Mesenchymal stem cell (in vitro differentiated cells and primary cell): ENCODE measurements at regions not wholly inside any gene's neighbourhood (a gene's known extent, or its start where the extent isn't known, plus 50 kb on each side); places are given as distances from the start of the nearest gene placed in this dataset.

Experiments used
- DNase-seq: peaks from one replicate; pipeline ENCODE4 v3.0.0-alpha.2; 2013
- H2AFZ ChIP-seq: one replicate; pipeline ENCODE4 v1.6.1; 2013; ENCODE audit warnings: low read depth, mild to moderate bottlenecking, control low read depth, inconsistent platforms, low read length, moderate library complexity
- H2AK5ac ChIP-seq: 2 replicates; pipeline ENCODE4 v1.6.1; 2013; ENCODE audit warnings: low read length, moderate library complexity, mild to moderate bottlenecking, inconsistent platforms; ENCODE audit not compliant: severe bottlenecking
- H2BK120ac ChIP-seq: one replicate; pipeline ENCODE4 v1.6.1; 2013; ENCODE audit warnings: low read depth, mild to moderate bottlenecking, inconsistent platforms, low read length, moderate library complexity
- H2BK12ac ChIP-seq, 2 experiments: one replicate each; pipeline ENCODE4 v1.6.1; 2013; ENCODE audit warnings: inconsistent platforms in 2 of 2, low read length in 2 of 2, mild to moderate bottlenecking in 2 of 2, moderate library complexity in 2 of 2, control low read depth in 1 of 2
- H2BK15ac ChIP-seq: one replicate; pipeline ENCODE4 v1.6.1; 2013; ENCODE audit warnings: mild to moderate bottlenecking, low read depth, inconsistent platforms; ENCODE audit not compliant: poor library complexity, severe bottlenecking
- H2BK5ac ChIP-seq: 2 replicates; pipeline ENCODE4 v1.6.1; 2013; ENCODE audit warnings: low read depth, mild to moderate bottlenecking, low read length, control low read depth, inconsistent platforms; ENCODE audit not compliant: poor library complexity, severe bottlenecking
- H3K14ac ChIP-seq, 2 experiments: one replicate each; pipeline ENCODE4 v1.6.1; 2013; ENCODE audit warnings: inconsistent platforms in 2 of 2, low read length in 2 of 2, control low read depth in 1 of 2, mild to moderate bottlenecking in 1 of 2, moderate library complexity in 1 of 2
- H3K18ac ChIP-seq, 2 experiments: one replicate each; pipeline ENCODE4 v1.6.1; 2013; ENCODE audit warnings: inconsistent platforms in 2 of 2, low read length in 2 of 2, control low read depth in 1 of 2, low read depth in 1 of 2, mild to moderate bottlenecking in 1 of 2
- H3K23ac ChIP-seq, 2 experiments: one replicate each; pipeline ENCODE4 v1.6.1; 2013; ENCODE audit warnings: inconsistent platforms in 2 of 2, low read length in 2 of 2, mild to moderate bottlenecking in 2 of 2, moderate library complexity in 2 of 2, control low read depth in 1 of 2
- H3K27ac ChIP-seq: 2 replicates; pipeline ENCODE4 v1.5.1; 2013; ENCODE audit warnings: mild to moderate bottlenecking, moderate library complexity, low read length, control low read depth, inconsistent platforms; ENCODE audit not compliant: poor library complexity, severe bottlenecking
- H3K27me3 ChIP-seq, 2 experiments: 2 replicates each; pipeline versions ENCODE4 v1.6.1 to v1.7.0; 2013; ENCODE audit warnings: low read length in 2 of 2, mild to moderate bottlenecking in 2 of 2, moderate library complexity in 2 of 2, control low read depth in 1 of 2, inconsistent platforms in 1 of 2; ENCODE audit not compliant: control insufficient read depth in 1 of 2, insufficient read depth in 1 of 2
- H3K36me3 ChIP-seq, 2 experiments: 2 replicates each; pipeline versions ENCODE4 v1.6.1 to v1.7.0; 2013; ENCODE audit warnings: low read length in 2 of 2, control low read depth in 1 of 2, inconsistent platforms in 1 of 2, low read depth in 1 of 2, mild to moderate bottlenecking in 1 of 2; ENCODE audit not compliant: insufficient read depth in 2 of 2, control insufficient read depth in 1 of 2
- H3K4ac ChIP-seq, 2 experiments: one replicate each; pipeline ENCODE4 v1.6.1; 2013; ENCODE audit warnings: inconsistent platforms in 2 of 2, low read length in 2 of 2, mild to moderate bottlenecking in 2 of 2, moderate library complexity in 2 of 2, control low read depth in 1 of 2, low read depth in 1 of 2
- H3K4me1 ChIP-seq: 2 replicates; pipeline ENCODE4 v1.6.1; 2013; ENCODE audit warnings: low read depth, low read length, control low read depth; ENCODE audit not compliant: control insufficient read depth, insufficient read depth
- H3K4me2 ChIP-seq: 2 replicates; pipeline ENCODE4 v1.6.1; 2013; ENCODE audit warnings: low read length, mild to moderate bottlenecking, inconsistent platforms; ENCODE audit not compliant: poor library complexity, severe bottlenecking
- H3K4me3 ChIP-seq, 2 experiments: 2 replicates each; pipeline versions ENCODE4 v1.5.1 to v1.7.0; 2013; ENCODE audit warnings: low read length in 2 of 2, mild to moderate bottlenecking in 2 of 2, control low read depth in 1 of 2, low read depth in 1 of 2; ENCODE audit not compliant: insufficient read depth in 1 of 2
- H3K79me1 ChIP-seq: replicated peaks from 2 replicates; pipeline ENCODE4 v1.6.1; 2013; ENCODE audit warnings: mild to moderate bottlenecking, control low read depth, low read length, inconsistent platforms; ENCODE audit not compliant: poor library complexity, severe bottlenecking
- H3K9ac ChIP-seq: 2 replicates; pipeline ENCODE4 v1.7.0; 2013; ENCODE audit warnings: mild to moderate bottlenecking, low read length, moderate library complexity
- H3K9me3 ChIP-seq: 2 replicates; pipeline ENCODE4 v1.7.0; 2013; ENCODE audit warnings: mild to moderate bottlenecking, low read length; ENCODE audit not compliant: control insufficient read depth
- H4K8ac ChIP-seq: one replicate; pipeline ENCODE4 v1.6.1; 2013; ENCODE audit warnings: inconsistent platforms, mild to moderate bottlenecking, low read length, moderate library complexity
- H4K91ac ChIP-seq: one replicate; pipeline ENCODE4 v1.6.1; 2013; ENCODE audit warnings: mild to moderate bottlenecking, low read length, inconsistent platforms
- WGBS: methylation state at CpG from one replicate; pipeline ENCODE4 v1.1.7; 2013; ENCODE audit warnings: mixed read lengths; 5-methylcytosine and 5-hydroxymethylcytosine counted together

GRCh38 chr12:126930234-126930633 is 1336.7 kb upstream of the TMEM132C start:
- Histone ChIP-seq H3K79me1 (no peaks in the 10 kb centered on the region), H3K9me3 (no peaks in the 10 kb centered on the region), H3K4ac (no peak overlapping the region), H3K14ac (no peak overlapping the region), H2BK15ac (no peak overlapping the region), H4K91ac (no peak overlapping the region), H3K9ac (no peak overlapping the region), H3K4me3 (no peak overlapping the region), H3K23ac (no peak overlapping the region), H2BK5ac (no peak overlapping the region), H3K4me1 (no peaks in the 10 kb centered on the region), H3K4me2 (no peak overlapping the region), H2AFZ (no peak overlapping the region), H3K27ac (no peak overlapping the region), H4K8ac (no peak overlapping the region), H2AK5ac (no peak overlapping the region), H3K27me3 (no peaks in the 10 kb centered on the region), H2BK120ac (no peak overlapping the region), H3K18ac (no peak overlapping the region), H2BK12ac (no peak overlapping the region), H3K36me3 (no peaks in the 10 kb centered on the region)
- DNase-seq, result no peak
- WGBS, result 89% methylated on average over 9 of the region's 13 CpGs

DNA sequence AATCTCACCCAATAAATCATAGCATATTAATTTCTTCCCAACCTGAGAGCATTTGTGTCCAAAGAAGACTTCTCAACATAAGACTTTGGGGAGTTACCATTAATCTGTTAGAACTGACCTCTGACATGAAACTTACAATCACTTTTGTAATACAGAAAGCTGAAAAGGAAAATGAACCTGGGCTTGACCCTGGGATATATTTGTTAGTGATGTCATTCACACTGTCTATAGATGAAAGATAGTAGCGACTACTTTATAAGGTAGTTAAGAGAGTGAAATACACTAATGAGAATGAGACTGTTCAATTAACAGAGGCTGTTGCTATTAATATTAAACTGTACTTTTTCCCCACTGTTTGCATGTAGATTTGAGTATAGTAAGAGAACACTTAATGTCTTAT is 1334.8 kb upstream of the TMEM132C start:
- H2AFZ ChIP-seq, result no peak overlapping the region
- no peak overlapping the region for H2AK5ac ChIP-seq
- H3K4me3 ChIP-seq, result no peak overlapping the region
- H3K4me2 ChIP-seq, result no peak overlapping the region
- DNase-seq, result no peak
- no peak overlapping the region for H3K9ac ChIP-seq
- no peak overlapping the region for H3K27ac ChIP-seq
- WGBS, result 100% methylated on average over 1 of the region's 1 CpG
- no peak overlapping the region for H3K23ac ChIP-seq
- no peaks in the 10 kb centered on the region for H3K9me3 ChIP-seq
- H3K18ac ChIP-seq, result no peak overlapping the region
- no peak overlapping the region for H2BK15ac ChIP-seq
- no peak overlapping the region for H2BK120ac ChIP-seq
- H3K4ac ChIP-seq, result no peak overlapping the region
- no peak overlapping the region for H4K91ac ChIP-seq
- H3K4me1 ChIP-seq, result no peaks in the 10 kb centered on the region
- H4K8ac ChIP-seq, result no peak overlapping the region
- no peaks in the 10 kb centered on the region for H3K79me1 ChIP-seq
- no peaks in the 10 kb centered on the region for H3K36me3 ChIP-seq
- no peak overlapping the region for H2BK12ac ChIP-seq
- no peak overlapping the region for H3K14ac ChIP-seq
- H3K27me3 ChIP-seq, result no peaks in the 10 kb centered on the region
- no peak overlapping the region for H2BK5ac ChIP-seq

DNA sequence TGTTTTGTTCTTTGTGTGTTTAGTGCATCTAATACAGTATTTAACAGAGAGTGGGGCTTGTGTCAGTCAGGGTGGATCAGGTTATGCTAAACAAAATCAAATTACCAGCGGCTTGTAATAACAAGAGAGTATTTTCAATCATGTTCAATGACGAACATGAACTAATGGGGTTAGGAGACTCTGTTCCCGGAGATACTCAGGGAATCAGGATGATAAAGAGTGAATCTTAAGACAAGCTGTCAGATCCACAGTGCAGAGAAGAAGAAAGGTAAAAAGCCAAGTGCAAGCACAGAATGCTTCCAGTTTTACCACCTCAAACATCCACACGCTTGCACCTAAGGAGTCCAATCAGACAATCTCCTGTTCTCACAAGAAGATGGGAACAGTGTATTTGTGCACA is 1331.5 kb upstream of the TMEM132C start:
- Histone ChIP-seq H3K4me1 (no peaks in the 10 kb centered on the region), H3K27ac (no peak overlapping the region), H2BK15ac (no peak overlapping the region), H2AFZ (no peak overlapping the region), H2BK5ac (no peak overlapping the region), H2BK120ac (no peak overlapping the region), H3K9me3 (no peaks in the 10 kb centered on the region), H2BK12ac (no peak overlapping the region), H4K8ac (no peak overlapping the region), H3K27me3 (no peaks in the 10 kb centered on the region), H3K4ac (no peak overlapping the region), H3K14ac (no peak overlapping the region), H3K36me3 (no peaks in the 10 kb centered on the region), H4K91ac (no peak overlapping the region), H3K9ac (no peak overlapping the region), H2AK5ac (no peak overlapping the region), H3K18ac (no peak overlapping the region), H3K79me1 (no peaks in the 10 kb centered on the region), H3K4me3 (no peak overlapping the region), H3K23ac (no peak overlapping the region), H3K4me2 (no peak overlapping the region)
- DNase-seq, result no peak
- 91% methylated on average over 3 of the region's 4 CpGs for WGBS

GRCh38 chr12:126936181-126936851 is 1330.7 kb upstream of the TMEM132C start:
- Histone ChIP-seq H2BK15ac (no peak overlapping the region), H3K9ac (no peak overlapping the region), H3K23ac (no peak overlapping the region), H3K27ac (no peak overlapping the region), H3K14ac (no peak overlapping the region), H3K4me3 (no peak overlapping the region), H2BK5ac (no peak overlapping the region), H2AFZ (no peak overlapping the region), H3K18ac (no peak overlapping the region), H4K8ac (no peak overlapping the region), H2BK120ac (no peak overlapping the region), H3K4me1 (no peaks in the 10 kb centered on the region), H3K27me3 (no peaks in the 10 kb centered on the region), H2AK5ac (no peak overlapping the region), H4K91ac (no peak overlapping the region), H3K79me1 (no peaks in the 10 kb centered on the region), H3K4me2 (no peak overlapping the region), H3K9me3 (no peaks in the 10 kb centered on the region), H3K36me3 (no peaks in the 10 kb centered on the region), H3K4ac (no peak overlapping the region), H2BK12ac (no peak overlapping the region)
- no peak for DNase-seq
- WGBS, result 75% methylated on average over 10 of the region's 11 CpGs
